Gastrocnemius medialis (tissue), 4 donors: ENCODE measurements at regions not wholly inside any gene's neighbourhood (a gene's known extent, or its start where the extent isn't known, plus 50 kb on each side); places are given as distances from the start of the nearest gene placed in this dataset.

ENCODE experiments used
- CTCF ChIP-seq, 5 experiments: fragments of 450-650 bp in 3 of 5; fragments of 200-600 bp in 2 of 5; sonication (generic) in 2 of 5; IDR thresholded peaks in 4 of 5; conservative IDR thresholded peaks in 1 of 5; 1 replicate in 4 of 5; 2 replicates in 1 of 5; pipeline ENCODE4 v1.5.1; 2016 to 2019; ENCODE audit warnings: antibody characterized with exemption in 5 of 5, mild to moderate bottlenecking in 3 of 5, moderate library complexity in 3 of 5
- POLR2A ChIP-seq, 2 donors: fragments of 450-650 bp; IDR thresholded peaks; one replicate each; pipeline ENCODE4 v1.6.1; 2017; ENCODE audit warnings: antibody characterized with exemption in 2 of 2, mild to moderate bottlenecking in 2 of 2, moderate library complexity in 2 of 2

GRCh38 chr14:101242442-101243385 is 318.6 kb upstream of the DIO3 start:
- TF ChIP-seq CTCF (IDR thresholded peaks at IDR 0.05 in 4 of 5, conservative IDR thresholded peaks at IDR 0.05 in 1 of 5), result no peak
- TF ChIP-seq POLR2A (IDR thresholded peaks at IDR 0.05), result no peak
